ENCODE measurements at regions not wholly inside any gene's neighbourhood (a gene's known extent, or its start where the extent isn't known, plus 50 kb on each side); places are given as distances from the start of the nearest gene placed in this dataset.

DNA sequence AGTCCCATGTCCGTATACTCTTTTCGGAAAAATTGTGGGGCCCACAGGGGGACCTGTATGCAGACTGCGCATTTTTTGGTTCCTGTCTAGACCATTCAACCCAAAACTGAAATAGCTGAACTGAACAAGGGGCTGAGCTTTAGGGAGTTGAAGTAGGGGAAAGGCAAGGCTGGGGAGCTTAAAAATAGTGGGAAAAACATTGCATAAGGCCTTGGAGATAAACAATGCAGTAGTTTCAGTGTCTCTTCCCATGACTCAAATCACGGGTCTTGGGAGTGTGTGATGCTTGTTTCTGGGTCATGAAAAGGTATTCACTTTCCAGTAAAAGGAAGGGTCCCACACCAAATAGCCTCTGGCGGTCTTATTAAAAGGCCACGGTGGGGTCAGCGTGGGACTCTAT is 402.8 kb upstream of the SALL1 start:
- POLR2A ChIA-PET = no interaction called here
- CTCF ChIA-PET (ENCODE audit: unreplicated experiment) = no interaction called here
- intact Hi-C loops (cut with micrococcal nuclease; ENCODE audit: unreplicated experiment) = no loop called here

DNA sequence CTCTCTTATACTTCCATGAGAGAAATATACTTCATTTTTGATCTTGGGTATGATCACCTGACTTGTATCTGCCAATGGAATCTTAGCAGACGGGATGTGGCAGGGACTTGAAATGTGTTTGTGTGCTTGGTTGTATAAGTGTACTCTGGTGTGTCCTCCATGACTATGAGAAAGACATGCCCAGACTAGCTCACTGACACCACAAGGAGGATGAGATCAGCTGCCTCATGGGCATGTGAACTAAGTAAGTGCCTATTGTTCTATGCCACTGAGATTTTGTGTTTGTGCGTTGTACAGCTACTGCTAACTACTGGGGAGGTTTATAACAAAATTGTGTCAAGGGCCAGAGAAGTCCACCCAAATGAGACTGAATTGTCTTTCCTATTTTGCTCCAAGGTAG is 402.2 kb upstream of the SALL1 start:
- no peaks in the 10 kb centered on the region for H3K9me3 ChIP-seq (ENCODE audit: low read length)
- H3K4me3 ChIP-seq (ENCODE audit: low read depth, low read length, poor library complexity, severe bottlenecking) = no peak overlapping the region
- ChIA-PET CTCF (ENCODE audit: unreplicated experiment) (no interaction called here), POLR2A (no interaction called here)
- no peak overlapping the region for H3K27ac ChIP-seq (ENCODE audit: low read depth, low read length, poor library complexity, severe bottlenecking)
- H4K20me1 ChIP-seq (ENCODE audit: insufficient read depth, low read length) = no peaks in the 10 kb centered on the region
- H3K9me2 ChIP-seq (ENCODE audit: insufficient read depth, low read length) = no peaks in the 10 kb centered on the region
- H3K4me2 ChIP-seq (ENCODE audit: low read length) = no peak overlapping the region
- TF ChIP-seq EZH2phosphoT487 (IDR thresholded peaks at IDR 0.05; ENCODE audit: borderline replicate concordance, low read depth, low read length) = no peak
- TF ChIP-seq, protein P1, sequence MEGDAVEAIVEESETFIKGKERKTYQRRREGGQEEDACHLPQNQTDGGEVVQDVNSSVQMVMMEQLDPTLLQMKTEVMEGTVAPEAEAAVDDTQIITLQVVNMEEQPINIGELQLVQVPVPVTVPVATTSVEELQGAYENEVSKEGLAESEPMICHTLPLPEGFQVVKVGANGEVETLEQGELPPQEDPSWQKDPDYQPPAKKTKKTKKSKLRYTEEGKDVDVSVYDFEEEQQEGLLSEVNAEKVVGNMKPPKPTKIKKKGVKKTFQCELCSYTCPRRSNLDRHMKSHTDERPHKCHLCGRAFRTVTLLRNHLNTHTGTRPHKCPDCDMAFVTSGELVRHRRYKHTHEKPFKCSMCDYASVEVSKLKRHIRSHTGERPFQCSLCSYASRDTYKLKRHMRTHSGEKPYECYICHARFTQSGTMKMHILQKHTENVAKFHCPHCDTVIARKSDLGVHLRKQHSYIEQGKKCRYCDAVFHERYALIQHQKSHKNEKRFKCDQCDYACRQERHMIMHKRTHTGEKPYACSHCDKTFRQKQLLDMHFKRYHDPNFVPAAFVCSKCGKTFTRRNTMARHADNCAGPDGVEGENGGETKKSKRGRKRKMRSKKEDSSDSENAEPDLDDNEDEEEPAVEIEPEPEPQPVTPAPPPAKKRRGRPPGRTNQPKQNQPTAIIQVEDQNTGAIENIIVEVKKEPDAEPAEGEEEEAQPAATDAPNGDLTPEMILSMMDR (conservative IDR thresholded peaks at IDR 0.05; ENCODE audit: low read length) = no peak
- no peak overlapping the region for H2AFZ ChIP-seq (ENCODE audit: low read length)
- no TSS peak for BruUV-seq (replicated peaks)
- no peaks in the 10 kb centered on the region for H3K4me1 ChIP-seq (ENCODE audit: insufficient read depth, low read length, poor library complexity, severe bottlenecking)
- no peaks in the 10 kb centered on the region for H3K79me2 ChIP-seq (ENCODE audit: insufficient read depth, low read depth, low read length)
- no peak for DNase-seq (ENCODE audit: low spot score)
- H3K36me3 ChIP-seq (ENCODE audit: insufficient read depth, low read length) = no peaks in the 10 kb centered on the region
- intact Hi-C loops (cut with micrococcal nuclease; ENCODE audit: unreplicated experiment) = no loop called here

More for the DNA sequence above, 402.8 kb upstream of the SALL1 start:
- Histone ChIP-seq H3K4me2 (ENCODE audit: low read length) (no peak overlapping the region), H3K4me3 (ENCODE audit: low read depth, low read length, poor library complexity, severe bottlenecking) (no peak overlapping the region), H3K9me3 (ENCODE audit: low read length) (no peaks in the 10 kb centered on the region), H3K9me2 (ENCODE audit: insufficient read depth, low read length) (no peaks in the 10 kb centered on the region), H3K36me3 (ENCODE audit: insufficient read depth, low read length) (no peaks in the 10 kb centered on the region), H3K79me2 (ENCODE audit: insufficient read depth, low read depth, low read length) (no peaks in the 10 kb centered on the region), H4K20me1 (ENCODE audit: insufficient read depth, low read length) (no peaks in the 10 kb centered on the region), H2AFZ (ENCODE audit: low read length) (no peak overlapping the region), H3K4me1 (ENCODE audit: insufficient read depth, low read length, poor library complexity, severe bottlenecking) (no peaks in the 10 kb centered on the region), H3K27ac (ENCODE audit: low read depth, low read length, poor library complexity, severe bottlenecking) (no peak overlapping the region)
- BruUV-seq (replicated peaks) = no TSS peak
- no peak for DNase-seq (ENCODE audit: low spot score)
- TF ChIP-seq EZH2phosphoT487 (IDR thresholded peaks at IDR 0.05; ENCODE audit: borderline replicate concordance, low read depth, low read length) = no peak
- TF ChIP-seq, protein P1 (conservative IDR thresholded peaks at IDR 0.05; ENCODE audit: low read length) = no peak

DNA sequence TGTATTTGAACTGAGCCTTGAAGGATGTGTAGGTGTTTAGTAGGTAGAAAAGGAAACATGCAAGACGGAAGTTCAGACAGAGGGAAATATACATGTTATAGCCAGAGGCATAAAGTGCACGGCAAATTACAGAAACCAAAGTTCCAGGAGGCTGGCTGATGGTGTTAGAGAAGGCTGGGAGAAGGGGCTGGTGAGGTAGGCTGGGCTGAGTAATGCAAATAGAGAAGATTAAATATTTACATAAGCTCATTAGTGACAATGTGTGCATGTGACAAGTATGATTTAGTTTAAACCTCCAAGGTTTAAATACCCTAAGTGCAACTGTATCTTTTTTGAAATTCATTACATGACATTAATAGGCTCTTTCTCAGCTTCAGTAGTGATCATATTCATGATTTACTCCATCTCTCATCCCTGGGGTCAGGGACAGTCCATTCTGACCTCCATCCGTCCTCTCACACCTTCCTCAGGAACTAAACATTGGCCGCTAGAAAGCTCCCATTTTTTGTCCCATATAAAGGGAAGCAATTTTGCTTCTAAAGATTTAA is 399.8 kb upstream of the SALL1 start:
- H4K20me1 ChIP-seq (ENCODE audit: insufficient read depth, low read length) = no peaks in the 10 kb centered on the region
- no peaks in the 10 kb centered on the region for H3K4me1 ChIP-seq (ENCODE audit: insufficient read depth, low read length, poor library complexity, severe bottlenecking)
- DNase-seq (ENCODE audit: low spot score) = no peak
- BruUV-seq (replicated peaks) = no TSS peak
- no peaks in the 10 kb centered on the region for H3K9me3 ChIP-seq (ENCODE audit: low read length)
- POLR2A ChIA-PET = no interaction called here
- no peaks in the 10 kb centered on the region for H3K36me3 ChIP-seq (ENCODE audit: insufficient read depth, low read length)
- H3K27ac ChIP-seq (ENCODE audit: low read depth, low read length, poor library complexity, severe bottlenecking) = no peak overlapping the region
- no peak overlapping the region for H3K4me3 ChIP-seq (ENCODE audit: low read depth, low read length, poor library complexity, severe bottlenecking)
- intact Hi-C loops (cut with micrococcal nuclease; ENCODE audit: unreplicated experiment) = no loop called here
- TF ChIP-seq EZH2phosphoT487 (IDR thresholded peaks at IDR 0.05; ENCODE audit: borderline replicate concordance, low read depth, low read length) = no peak
- TF ChIP-seq, protein P1 (conservative IDR thresholded peaks at IDR 0.05; ENCODE audit: low read length) = no peak
- H3K4me2 ChIP-seq (ENCODE audit: low read length) = no peak overlapping the region
- no peaks in the 10 kb centered on the region for H3K79me2 ChIP-seq (ENCODE audit: insufficient read depth, low read depth, low read length)
- H3K9me2 ChIP-seq (ENCODE audit: insufficient read depth, low read length) = no peaks in the 10 kb centered on the region
- CTCF ChIA-PET (ENCODE audit: unreplicated experiment) = no interaction called here
- H2AFZ ChIP-seq (ENCODE audit: low read length) = no peak overlapping the region

All from OCI-LY7 (cell line).